ENCODE measurements at regions not wholly inside any gene's neighbourhood (a gene's known extent, or its start where the extent isn't known, plus 50 kb on each side); places are given as distances from the start of the nearest gene placed in this dataset.

GRCh38 chr6:40192516-40192915 lies 258.3 kb upstream of the MOCS1 start:
- no peak for TF ChIP-seq FOXA1 (IDR thresholded peaks at IDR 0.05)
- no peak for TF ChIP-seq ELF4 (IDR thresholded peaks at IDR 0.05)
- ChIA-PET CTCF (no interaction called here), POLR2A (no interaction called here)
- DNase-seq (ENCODE audit: extremely low spot score): no peak

GRCh38 chr6:40188931-40189330 lies 254.7 kb upstream of the MOCS1 start:
- ChIA-PET POLR2A (no interaction called here), CTCF (no interaction called here)
- DNase-seq (ENCODE audit: extremely low spot score): no peak
- no peak for TF ChIP-seq SUZ12 (IDR thresholded peaks at IDR 0.05)
- no peak for TF ChIP-seq ARNT (IDR thresholded peaks at IDR 0.05)
- no peak for TF ChIP-seq TARDBP (IDR thresholded peaks at IDR 0.05)
- TF ChIP-seq L3MBTL2 (conservative IDR thresholded peaks at IDR 0.05): no peak
- no peak for TF ChIP-seq FOXK2 (IDR thresholded peaks at IDR 0.05)
- TF ChIP-seq NFRKB (IDR thresholded peaks at IDR 0.05): no peak
- TF ChIP-seq BHLHE40 (IDR thresholded peaks at IDR 0.05; ENCODE audit: borderline replicate concordance): no peak
- no peak for TF ChIP-seq ELF4 (IDR thresholded peaks at IDR 0.05)
- no peak for TF ChIP-seq SP1 (IDR thresholded peaks at IDR 0.05)
- TF ChIP-seq FOXM1 (IDR thresholded peaks at IDR 0.05; ENCODE audit: borderline replicate concordance): no peak

GRCh38 chr6:40187535-40188144 lies 253.4 kb upstream of the MOCS1 start:
- DNase-seq (ENCODE audit: extremely low spot score): no peak
- ChIA-PET POLR2A (no interaction called here), CTCF (no interaction called here)
- TF ChIP-seq ZNF384 (IDR thresholded peaks at IDR 0.05) (no peak), BHLHE40 (IDR thresholded peaks at IDR 0.05; ENCODE audit: borderline replicate concordance) (no peak), L3MBTL2 (conservative IDR thresholded peaks at IDR 0.05) (no peak), CTBP1 (IDR thresholded peaks at IDR 0.05; ENCODE audit: borderline replicate concordance) (no peak), NFRKB (IDR thresholded peaks at IDR 0.05) (no peak), FOXK2 (IDR thresholded peaks at IDR 0.05) (no peak), SP1 (IDR thresholded peaks at IDR 0.05) (no peak), ARNT (IDR thresholded peaks at IDR 0.05) (no peak), FOXM1 (IDR thresholded peaks at IDR 0.05; ENCODE audit: borderline replicate concordance) (no peak)

GRCh38 chr6:40185486-40185885 lies 251.2 kb upstream of the MOCS1 start:
- TF ChIP-seq FOXK2 (IDR thresholded peaks at IDR 0.05) (no peak), CTBP1 (IDR thresholded peaks at IDR 0.05; ENCODE audit: borderline replicate concordance) (no peak), PKNOX1 (IDR thresholded peaks at IDR 0.05) (no peak), FOXM1 (IDR thresholded peaks at IDR 0.05; ENCODE audit: borderline replicate concordance) (no peak), ARNT (IDR thresholded peaks at IDR 0.05) (no peak), HDGF (IDR thresholded peaks at IDR 0.05; ENCODE audit: borderline replicate concordance) (no peak)
- CTCF ChIA-PET: no interaction called here
- no peak for DNase-seq (ENCODE audit: extremely low spot score)
- POLR2A ChIA-PET: no interaction called here

GRCh38 chr6:40183902-40184301 lies 249.6 kb upstream of the MOCS1 start:
- TF ChIP-seq BHLHE40 (IDR thresholded peaks at IDR 0.05; ENCODE audit: borderline replicate concordance) (no peak), ARNT (IDR thresholded peaks at IDR 0.05) (no peak), ELF4 (IDR thresholded peaks at IDR 0.05) (no peak), L3MBTL2 (conservative IDR thresholded peaks at IDR 0.05) (no peak), CTBP1 (IDR thresholded peaks at IDR 0.05; ENCODE audit: borderline replicate concordance) (no peak), FOXK2 (IDR thresholded peaks at IDR 0.05) (no peak), SUZ12 (IDR thresholded peaks at IDR 0.05) (no peak), LEF1 (IDR thresholded peaks at IDR 0.05; ENCODE audit: borderline replicate concordance) (no peak), PKNOX1 (IDR thresholded peaks at IDR 0.05) (no peak), HDGF (IDR thresholded peaks at IDR 0.05; ENCODE audit: borderline replicate concordance) (no peak)
- CTCF ChIA-PET: no interaction called here
- POLR2A ChIA-PET: no interaction called here
- DNase-seq (ENCODE audit: extremely low spot score): no peak

GRCh38 chr6:40181367-40181766 lies 247.1 kb upstream of the MOCS1 start:
- POLR2A ChIA-PET: no interaction called here
- no peak for DNase-seq (ENCODE audit: extremely low spot score)
- TF ChIP-seq CTBP1 (IDR thresholded peaks at IDR 0.05; ENCODE audit: borderline replicate concordance) (no peak), NFRKB (IDR thresholded peaks at IDR 0.05) (no peak), HDGF (IDR thresholded peaks at IDR 0.05; ENCODE audit: borderline replicate concordance) (no peak), ELF4 (IDR thresholded peaks at IDR 0.05) (no peak), TARDBP (IDR thresholded peaks at IDR 0.05) (no peak), BHLHE40 (IDR thresholded peaks at IDR 0.05; ENCODE audit: borderline replicate concordance) (no peak), L3MBTL2 (conservative IDR thresholded peaks at IDR 0.05) (no peak), ZNF384 (IDR thresholded peaks at IDR 0.05) (no peak), FOXA1 (IDR thresholded peaks at IDR 0.05) (no peak), FOXM1 (IDR thresholded peaks at IDR 0.05; ENCODE audit: borderline replicate concordance) (no peak), ARNT (IDR thresholded peaks at IDR 0.05) (no peak), LEF1 (IDR thresholded peaks at IDR 0.05; ENCODE audit: borderline replicate concordance) (no peak), PKNOX1 (IDR thresholded peaks at IDR 0.05) (no peak), SP1 (IDR thresholded peaks at IDR 0.05) (no peak), SUZ12 (IDR thresholded peaks at IDR 0.05) (no peak)
- CTCF ChIA-PET: no interaction called here

- ChIA-PET CTCF (no interaction called here), POLR2A (no interaction called here)
- no peak for TF ChIP-seq NFRKB (IDR thresholded peaks at IDR 0.05)
- TF ChIP-seq ELF4 (IDR thresholded peaks at IDR 0.05): no peak
- TF ChIP-seq SP1 (IDR thresholded peaks at IDR 0.05): no peak
- TF ChIP-seq BHLHE40 (IDR thresholded peaks at IDR 0.05; ENCODE audit: borderline replicate concordance): no peak
- TF ChIP-seq FOXM1 (IDR thresholded peaks at IDR 0.05; ENCODE audit: borderline replicate concordance): no peak
- no peak for DNase-seq (ENCODE audit: extremely low spot score)
These were observed 246.0 kb upstream of the MOCS1 start for GRCh38 chr6:40180271-40180670.
